ENCODE measurements at regions not wholly inside any gene's neighbourhood (a gene's known extent, or its start where the extent isn't known, plus 50 kb on each side); places are given as distances from the start of the nearest gene placed in this dataset.

- DNase-seq (ENCODE audit: low read depth, low spot score): no peak
- POLR2A ChIA-PET: no interaction called here
- no peak overlapping the region for H3K4me3 ChIP-seq (ENCODE audit: low read depth in 2 of 2, low read length in 2 of 2)
- no TSS peak for BruUV-seq (replicated peaks)
- in situ Hi-C loops (cut with HindIII; ENCODE audit: low pct_unique_long_range_greater_than_20kb, low sequenced_read_pairs): no loop called here
- ATAC-seq: no peak
- H3K36me3 ChIP-seq (ENCODE audit: control insufficient read depth, insufficient read depth, low read length): no peaks in the 10 kb centered on the region
- H3K27ac ChIP-seq (ENCODE audit: low read length): no peak overlapping the region
- intact Hi-C loops (cut with micrococcal nuclease; ENCODE audit: unreplicated experiment): no loop called here
- CTCF ChIA-PET: no interaction called here
- TF ChIP-seq REST (IDR thresholded peaks at IDR 0.05; ENCODE audit: insufficient read depth in 1 of 2, low read depth in 2 of 2, low read length in 1 of 2): no peak
- TF ChIP-seq SIN3A (IDR thresholded peaks at IDR 0.05; ENCODE audit: borderline replicate concordance, insufficient read depth, low read depth, low read length): no peak
- no peak for TF ChIP-seq POLR2AphosphoS5 (IDR thresholded peaks at IDR 0.05; ENCODE audit: low read depth, low read length)
- no peak for TF ChIP-seq TCF7L2 (IDR thresholded peaks at IDR 0.05; ENCODE audit: low read depth, low read length)
- TF ChIP-seq CTCF (IDR thresholded peaks at IDR 0.05): no peak
- no peaks in the 10 kb centered on the region for H3K9me3 ChIP-seq (ENCODE audit: control insufficient read depth, insufficient read depth, low read depth, low read length)
- no peaks in the 10 kb centered on the region for H3K27me3 ChIP-seq (ENCODE audit: control insufficient read depth, insufficient read depth, low read length)
- H3K4me1 ChIP-seq (ENCODE audit: control insufficient read depth, insufficient read depth, low read length): no peaks in the 10 kb centered on the region
Measured at GRCh38 chr13:67318398-67318797, 88.3 kb upstream of the PCDH9 start.

- H3K36me3 ChIP-seq (ENCODE audit: control insufficient read depth, insufficient read depth, low read length): no peaks in the 10 kb centered on the region
- no peak overlapping the region for H3K27ac ChIP-seq (ENCODE audit: low read length)
- no peaks in the 10 kb centered on the region for H3K9me3 ChIP-seq (ENCODE audit: control insufficient read depth, insufficient read depth, low read depth, low read length)
- ATAC-seq (no peak), DNase-seq (ENCODE audit: low read depth, low spot score) (no peak)
- CTCF ChIA-PET: no interaction called here
- no peaks in the 10 kb centered on the region for H3K27me3 ChIP-seq (ENCODE audit: control insufficient read depth, insufficient read depth, low read length)
- intact Hi-C loops (cut with micrococcal nuclease; ENCODE audit: unreplicated experiment) (no loop called here), in situ Hi-C loops (cut with HindIII; ENCODE audit: low pct_unique_long_range_greater_than_20kb, low sequenced_read_pairs) (no loop called here)
- TF ChIP-seq TCF7L2 (IDR thresholded peaks at IDR 0.05; ENCODE audit: low read depth, low read length) (no peak), SIN3A (IDR thresholded peaks at IDR 0.05; ENCODE audit: borderline replicate concordance, insufficient read depth, low read depth, low read length) (no peak), REST (IDR thresholded peaks at IDR 0.05; ENCODE audit: insufficient read depth in 1 of 2, low read depth in 2 of 2, low read length in 1 of 2) (no peak), POLR2AphosphoS5 (IDR thresholded peaks at IDR 0.05; ENCODE audit: low read depth, low read length) (no peak), CTCF (IDR thresholded peaks at IDR 0.05) (no peak)
- BruUV-seq (replicated peaks): no TSS peak
- POLR2A ChIA-PET: no interaction called here
- no peak overlapping the region for H3K4me3 ChIP-seq (ENCODE audit: low read depth in 2 of 2, low read length in 2 of 2)
- no peaks in the 10 kb centered on the region for H3K4me1 ChIP-seq (ENCODE audit: control insufficient read depth, insufficient read depth, low read length)
Measured at GRCh38 chr13:67314405-67314804, 84.3 kb upstream of the PCDH9 start.
